Neuronal stem cell (in vitro differentiated cells): ENCODE measurements at regions not wholly inside any gene's neighbourhood (a gene's known extent, or its start where the extent isn't known, plus 50 kb on each side); places are given as distances from the start of the nearest gene placed in this dataset.

Experiments
- DNase-seq: peaks from one replicate; pipeline ENCODE4 v3.0.0-alpha.2; 2013; ENCODE audit warnings: low spot score
- H2AFZ ChIP-seq: one replicate; pipeline ENCODE4 v1.6.1; 2013; ENCODE audit warnings: mild to moderate bottlenecking, low read length, inconsistent platforms
- H2AK5ac ChIP-seq: 2 replicates; pipeline ENCODE4 v1.6.1; 2013; ENCODE audit warnings: low read depth, mild to moderate bottlenecking, inconsistent platforms, low read length, moderate library complexity, mixed read lengths
- H2BK120ac ChIP-seq: 2 replicates; pipeline ENCODE4 v1.6.1; 2013; ENCODE audit warnings: low read depth, mild to moderate bottlenecking, inconsistent platforms, low read length, moderate library complexity, mixed read lengths
- H2BK12ac ChIP-seq: one replicate; pipeline ENCODE4 v1.6.1; 2013; ENCODE audit warnings: low read length, inconsistent platforms
- H2BK15ac ChIP-seq: 2 replicates; pipeline ENCODE4 v1.6.1; 2013; ENCODE audit warnings: mild to moderate bottlenecking, low read length, inconsistent platforms, mixed read lengths
- H2BK5ac ChIP-seq: one replicate; pipeline ENCODE4 v1.6.1; 2013; ENCODE audit warnings: inconsistent platforms, mild to moderate bottlenecking, low read length, moderate library complexity
- H3K14ac ChIP-seq: one replicate; pipeline ENCODE4 v1.6.1; 2013; ENCODE audit warnings: low read length, inconsistent platforms
- H3K18ac ChIP-seq: 2 replicates; pipeline ENCODE4 v1.6.1; 2013; ENCODE audit warnings: low read length, inconsistent platforms
- H3K23ac ChIP-seq: 2 replicates; pipeline ENCODE4 v1.6.1; 2013; ENCODE audit warnings: low read depth, mild to moderate bottlenecking, mixed read lengths, low read length, inconsistent platforms; ENCODE audit not compliant: poor library complexity
- H3K27ac ChIP-seq: replicated peaks from 3 replicates; pipeline ENCODE4 v1.5.1; 2013; ENCODE audit warnings: low read length, inconsistent platforms
- H3K27me3 ChIP-seq, 3 experiments: 2 replicates each; pipeline ENCODE4 v1.6.1; 2013; ENCODE audit warnings: low read length in 3 of 3, mild to moderate bottlenecking in 2 of 3, inconsistent platforms in 1 of 3, low read depth in 1 of 3, mixed read lengths in 1 of 3, moderate library complexity in 1 of 3; ENCODE audit not compliant: control insufficient read depth in 3 of 3, insufficient read depth in 3 of 3
- H3K36me3 ChIP-seq, 2 donors: replicated peaks in 1 of 2; 2 replicates each; pipeline ENCODE4 v1.6.1; 2013; ENCODE audit warnings: low read length in 2 of 2; ENCODE audit not compliant: control insufficient read depth in 2 of 2, insufficient read depth in 2 of 2
- H3K4ac ChIP-seq: 2 replicates; pipeline ENCODE4 v1.6.1; 2013; ENCODE audit warnings: inconsistent platforms, mild to moderate bottlenecking, low read length, moderate library complexity
- H3K4me1 ChIP-seq, 2 donors: 1 replicate in 1 of 2; 2 replicates in 1 of 2; pipeline ENCODE4 v1.6.1; 2013; ENCODE audit warnings: low read length in 2 of 2, low read depth in 1 of 2; ENCODE audit not compliant: control insufficient read depth in 2 of 2, insufficient read depth in 1 of 2
- H3K4me2 ChIP-seq: one replicate; pipeline ENCODE4 v1.6.1; 2013; ENCODE audit warnings: mild to moderate bottlenecking, low read length, inconsistent platforms; ENCODE audit not compliant: insufficient read depth, poor library complexity, severe bottlenecking
- H3K4me3 ChIP-seq, 2 donors: 2 replicates each; pipeline ENCODE4 v1.5.1; 2013; ENCODE audit warnings: low read length in 2 of 2, mild to moderate bottlenecking in 2 of 2, inconsistent platforms in 1 of 2, moderate library complexity in 1 of 2
- H3K79me1 ChIP-seq: one replicate; pipeline ENCODE4 v1.6.1; 2013; ENCODE audit warnings: low read depth, mild to moderate bottlenecking, inconsistent platforms, low read length, moderate library complexity
- H3K9ac ChIP-seq: one replicate; pipeline ENCODE4 v1.6.1; 2013; ENCODE audit warnings: mild to moderate bottlenecking, low read depth, low read length, inconsistent platforms; ENCODE audit not compliant: poor library complexity
- H3K9me3 ChIP-seq, 2 donors: replicated peaks in 1 of 2; 2 replicates each; pipeline versions ENCODE3 to v1.6.1; 2013; ENCODE audit warnings: low read length in 2 of 2, mild to moderate bottlenecking in 2 of 2, inconsistent platforms in 1 of 2, low read depth in 1 of 2, mixed read lengths in 1 of 2, moderate library complexity in 1 of 2; ENCODE audit not compliant: control insufficient read depth in 2 of 2, insufficient read depth in 1 of 2
- H4K8ac ChIP-seq: one replicate; pipeline ENCODE4 v1.6.1; 2013; ENCODE audit warnings: low read depth, mild to moderate bottlenecking, inconsistent platforms, low read length, moderate library complexity
- H4K91ac ChIP-seq: one replicate; pipeline ENCODE4 v1.6.1; 2013; ENCODE audit warnings: low read length, low read depth, mild to moderate bottlenecking, inconsistent platforms; ENCODE audit not compliant: poor library complexity
- WGBS, 2 donors: extraction: QIAGEN DNeasy Blood & Tissue Kit; methylation state at CpG; one replicate each; pipeline ENCODE4 v1.1.7; 2013; ENCODE audit warnings: missing lambda C conversion rate in 2 of 2, mixed read lengths in 1 of 2; ENCODE audit not compliant: insufficient read length in 2 of 2, insufficient replicate concordance in 1 of 2; ENCODE audit errors: extremely low coverage in 2 of 2; 5-methylcytosine and 5-hydroxymethylcytosine counted together

DNA sequence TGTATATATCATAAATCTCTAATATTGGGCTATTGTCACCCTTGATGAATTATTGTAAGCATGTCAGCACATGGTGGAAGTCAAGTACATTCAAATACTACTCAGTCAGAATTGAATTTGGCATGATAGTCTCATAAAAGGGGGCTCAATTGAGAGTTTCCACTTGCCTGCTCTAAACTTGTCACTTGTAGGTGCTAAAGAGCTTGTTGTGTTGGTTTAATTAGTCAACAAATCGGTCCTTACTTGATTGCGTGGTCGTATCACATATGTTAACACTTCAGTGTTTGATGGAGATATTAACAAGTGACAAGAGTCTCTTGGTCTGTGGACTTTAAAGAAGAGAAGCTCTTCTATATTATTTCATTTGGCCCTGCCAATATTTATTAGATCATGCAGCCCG lies 81.1 kb downstream of the NKX2-1 start:
- Histone ChIP-seq H2AFZ (no peak overlapping the region), H3K18ac (no peak overlapping the region)

DNA sequence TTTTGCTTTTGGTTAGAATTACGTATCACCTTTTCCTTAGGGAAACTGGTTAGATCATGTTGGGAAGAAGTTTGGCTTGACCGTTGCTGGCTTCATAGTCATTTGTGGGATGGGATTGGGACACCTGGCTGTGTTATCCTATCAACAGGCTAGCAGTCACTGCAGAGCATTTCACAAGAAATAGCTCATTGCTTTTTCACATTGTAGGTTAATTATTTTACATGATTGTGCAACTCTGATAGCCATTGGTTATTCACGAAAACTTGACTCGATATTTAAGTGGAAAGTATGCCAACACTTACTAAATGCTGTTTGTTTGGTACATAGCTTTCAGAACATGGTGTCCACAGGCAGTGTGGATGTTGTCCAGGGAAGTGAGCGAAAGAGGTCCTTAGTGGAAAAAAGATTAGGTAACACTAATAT lies 89.4 kb downstream of the NKX2-1 start:
- no peak overlapping the region for H3K4ac ChIP-seq
- H3K18ac ChIP-seq: no peak overlapping the region
- no peak overlapping the region for H3K23ac ChIP-seq
- no peak overlapping the region for H3K9ac ChIP-seq
- no peak overlapping the region for H3K14ac ChIP-seq
- no peak overlapping the region for H2BK12ac ChIP-seq
- H4K91ac ChIP-seq: no peak overlapping the region
- DNase-seq: no peak
- no peak overlapping the region for H2AK5ac ChIP-seq
- no peak overlapping the region for H4K8ac ChIP-seq
- no peak overlapping the region for H2BK120ac ChIP-seq
- H2BK5ac ChIP-seq: no peak overlapping the region
- H3K27ac ChIP-seq: no peak overlapping the region
- H2BK15ac ChIP-seq: no peak overlapping the region
- H3K27me3 ChIP-seq: peaks cover 0 to 72% (median 3%) of the 10 kb centered on the region in 3 experiments
- H3K4me3 ChIP-seq: no peak overlapping the region
- no peaks in the 10 kb centered on the region for H3K9me3 ChIP-seq
- H3K36me3 ChIP-seq: no peaks in the 10 kb centered on the region
- no peaks in the 10 kb centered on the region for H3K4me1 ChIP-seq
- H3K4me2 ChIP-seq: no peak overlapping the region
- no peak overlapping the region for H2AFZ ChIP-seq
- WGBS, 2 donors: no CpG with 5 or more reads among the region's 5 CpGs
- H3K79me1 ChIP-seq: no peaks in the 10 kb centered on the region

More for the DNA sequence above, 81.1 kb downstream of the NKX2-1 start:
- Histone ChIP-seq H4K91ac (no peak overlapping the region), H2BK12ac (no peak overlapping the region), H3K4me2 (no peak overlapping the region), H2BK5ac (no peak overlapping the region), H3K27me3 (peaks cover 0 to 82% (median 4%) of the 10 kb centered on the region in 3 experiments), H4K8ac (no peak overlapping the region), H2AK5ac (no peak overlapping the region), H3K36me3 (no peaks in the 10 kb centered on the region), H2BK120ac (no peak overlapping the region), H3K4me3 (no peak overlapping the region), H3K9me3 (no peaks in the 10 kb centered on the region), H3K9ac (no peak overlapping the region), H3K79me1 (no peaks in the 10 kb centered on the region), H3K27ac (no peak overlapping the region), H3K4ac (no peak overlapping the region), H3K23ac (no peak overlapping the region), H3K4me1 (peaks cover 0 to 17% of the 10 kb centered on the region in 2 donors), H3K14ac (no peak overlapping the region), H2BK15ac (no peak overlapping the region)
- no CpG with 5 or more reads among the region's 4 CpGs for WGBS, 2 donors
- DNase-seq: no peak

DNA sequence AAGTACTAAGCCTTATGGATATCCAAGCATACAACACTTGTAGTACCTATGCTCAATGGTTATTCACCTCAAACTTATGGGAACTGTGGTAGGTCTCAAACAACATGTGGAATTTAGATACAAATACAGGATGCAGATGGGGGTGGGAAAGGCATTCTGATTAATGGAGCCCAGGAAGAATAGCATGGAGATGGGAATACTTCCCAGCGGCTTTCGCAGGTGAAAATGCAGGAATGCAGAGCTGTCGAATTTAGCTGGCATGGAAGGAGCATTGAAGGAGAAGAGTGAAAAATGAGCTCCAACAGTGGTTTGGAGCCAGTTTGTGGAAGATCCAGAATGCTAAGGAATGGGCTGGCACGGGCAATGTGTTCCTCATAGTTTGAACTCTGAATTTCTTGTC lies 89.9 kb downstream of the NKX2-1 start:
- Histone ChIP-seq H3K4me3 (no peak overlapping the region), H3K4me1 (no peaks in the 10 kb centered on the region), H3K27me3 (peaks cover 0 to 73% (median 3%) of the 10 kb centered on the region in 3 experiments), H4K91ac (no peak overlapping the region), H3K18ac (no peak overlapping the region), H2AK5ac (no peak overlapping the region), H2BK5ac (no peak overlapping the region), H3K9me3 (no peaks in the 10 kb centered on the region), H4K8ac (no peak overlapping the region), H3K14ac (no peak overlapping the region), H3K9ac (no peak overlapping the region), H2BK120ac (no peak overlapping the region), H3K36me3 (no peaks in the 10 kb centered on the region), H3K4ac (no peak overlapping the region), H3K27ac (no peak overlapping the region), H3K79me1 (no peaks in the 10 kb centered on the region), H2BK12ac (no peak overlapping the region), H2AFZ (no peak overlapping the region), H3K23ac (no peak overlapping the region), H2BK15ac (no peak overlapping the region), H3K4me2 (no peak overlapping the region)
- no peak for DNase-seq
- no CpG with 5 or more reads among the region's 4 CpGs for WGBS, 2 donors

DNA sequence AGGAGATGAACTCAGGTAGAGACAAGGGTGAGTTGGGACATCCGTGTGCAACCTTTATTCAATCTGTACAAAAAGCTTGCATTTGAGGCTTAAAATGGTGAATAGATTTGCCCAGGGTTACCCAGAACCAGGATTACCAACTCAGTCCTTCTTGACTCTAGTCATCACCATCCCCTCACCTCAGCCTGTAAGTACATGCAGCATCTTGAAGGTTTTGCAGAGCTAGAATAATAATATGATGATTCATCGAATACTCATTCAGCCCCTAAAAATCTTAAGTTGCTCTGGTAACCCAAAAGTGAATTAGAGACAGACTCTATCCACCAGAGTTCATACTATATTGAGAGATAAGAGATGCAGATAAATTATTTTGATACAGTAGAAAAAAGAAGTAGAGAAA lies 90.3 kb downstream of the NKX2-1 start:
- no peak overlapping the region for H3K27ac ChIP-seq
- no CpG with 5 or more reads among the region's 2 CpGs for WGBS, 2 donors
- DNase-seq: no peak
- H3K4me1 ChIP-seq: peaks cover 0 to under 1% of the 10 kb centered on the region in 2 donors
- no peak overlapping the region for H3K23ac ChIP-seq
- peaks cover 0 to 78% (median 3%) of the 10 kb centered on the region in 3 experiments for H3K27me3 ChIP-seq
- H2AFZ ChIP-seq: no peak overlapping the region
- H2BK5ac ChIP-seq: no peak overlapping the region
- H2BK12ac ChIP-seq: no peak overlapping the region
- H3K4ac ChIP-seq: no peak overlapping the region
- no peak overlapping the region for H2AK5ac ChIP-seq
- H3K4me2 ChIP-seq: no peak overlapping the region
- no peak overlapping the region for H2BK120ac ChIP-seq
- no peaks in the 10 kb centered on the region for H3K79me1 ChIP-seq
- no peak overlapping the region for H4K8ac ChIP-seq
- H3K14ac ChIP-seq: no peak overlapping the region
- H4K91ac ChIP-seq: no peak overlapping the region
- H3K9me3 ChIP-seq: no peaks in the 10 kb centered on the region
- no peaks in the 10 kb centered on the region for H3K36me3 ChIP-seq
- no peak overlapping the region for H2BK15ac ChIP-seq
- no peak overlapping the region for H3K4me3 ChIP-seq
- H3K18ac ChIP-seq: no peak overlapping the region
- no peak overlapping the region for H3K9ac ChIP-seq
